HepG2 (cell line): ENCODE measurements at regions not wholly inside any gene's neighbourhood (a gene's known extent, or its start where the extent isn't known, plus 50 kb on each side); places are given as distances from the start of the nearest gene placed in this dataset.
A peak's percentile ranks its signal among the peaks of the same experiment; 100 is the strongest.

Experiments used
- AKAP8 ChIP-seq: sonication (generic); formaldehyde crosslinking; IDR thresholded peaks from 2 replicates; pipeline ENCODE4 v1.5.1; 2020; ENCODE audit warnings: mild to moderate bottlenecking, missing genetic modification reagents
- ATM ChIP-seq: fragments of 450-650 bp; IDR thresholded peaks from 2 replicates; pipeline ENCODE4 v1.7.1; 2017; ENCODE audit warnings: mild to moderate bottlenecking, borderline replicate concordance
- BCL6 ChIP-seq: IDR thresholded peaks from 2 replicates; pipeline ENCODE4 v1.6.1; 2016; ENCODE audit warnings: missing genetic modification reagents, missing compliant biosample characterization
- ESRRA ChIP-seq: sonication (generic); formaldehyde crosslinking; IDR thresholded peaks from 2 replicates; pipeline ENCODE4 v1.5.1; 2020; ENCODE audit warnings: mild to moderate bottlenecking, low read depth, missing genetic modification reagents
- GFI1 ChIP-seq: sonication (generic); formaldehyde crosslinking; IDR thresholded peaks from 2 replicates; pipeline ENCODE4 v1.5.0; 2020; ENCODE audit warnings: missing genetic modification reagents, mild to moderate bottlenecking, borderline replicate concordance
- IKZF4 ChIP-seq: sonication (generic); formaldehyde crosslinking; IDR thresholded peaks from 2 replicates; pipeline ENCODE4 v1.5.1; 2020; ENCODE audit warnings: borderline replicate concordance, mild to moderate bottlenecking, low read depth, missing genetic modification reagents; ENCODE audit errors: not compliant biosample characterization
- ISL2 ChIP-seq: sonication (generic); formaldehyde crosslinking; IDR thresholded peaks from 2 replicates; pipeline ENCODE4 v1.5.0; 2020; ENCODE audit warnings: missing genetic modification reagents
- LCORL ChIP-seq, 2 experiments: fragments of 450-650 bp in 1 of 2; sonication (generic) in 1 of 2; formaldehyde crosslinking in 1 of 2; IDR thresholded peaks; 2 replicates each; pipeline versions ENCODE4 v1.5.0 to v1.6.1; 2017 to 2020; ENCODE audit warnings: antibody characterized with exemption in 1 of 2, missing genetic modification reagents in 1 of 2
- MXD4 ChIP-seq: IDR thresholded peaks from 2 replicates; pipeline ENCODE4 v1.6.1; 2016; ENCODE audit warnings: mild to moderate bottlenecking, missing biosample characterization, missing genetic modification reagents
- NFKB2 ChIP-seq: sonication (generic); formaldehyde crosslinking; IDR thresholded peaks from 2 replicates; pipeline ENCODE4 v1.4.0; 2020; ENCODE audit warnings: missing genetic modification reagents, borderline replicate concordance
- SAP130 ChIP-seq: IDR thresholded peaks from 2 replicates; pipeline ENCODE4 v1.6.1; 2016; ENCODE audit warnings: low read depth
- SMYD3 ChIP-seq: sonication (generic); formaldehyde crosslinking; IDR thresholded peaks from 2 replicates; pipeline ENCODE4 v1.8.1; 2023; ENCODE audit warnings: mild to moderate bottlenecking, missing genetic modification reagents
- SP2 ChIP-seq: sonication (generic); formaldehyde crosslinking; IDR thresholded peaks from 2 replicates; pipeline ENCODE4 v1.5.1; 2020; ENCODE audit warnings: mild to moderate bottlenecking, missing genetic modification reagents
- TCF7L2 ChIP-seq: IDR thresholded peaks from 2 replicates; pipeline ENCODE4 v1.6.1; 2011; ENCODE audit warnings: mild to moderate bottlenecking, low read depth, low read length, moderate library complexity
- ZFAT ChIP-seq: sonication (generic); formaldehyde crosslinking; conservative IDR thresholded peaks from 2 replicates; pipeline ENCODE4 v1.8.1; 2023; ENCODE audit warnings: missing genetic modification reagents, inconsistent platforms
- ZFP82 ChIP-seq: sonication (generic); formaldehyde crosslinking; IDR thresholded peaks from 2 replicates; pipeline ENCODE4 v1.5.1; 2020; ENCODE audit warnings: mild to moderate bottlenecking, missing genetic modification reagents, borderline replicate concordance
- ZNF138 ChIP-seq: sonication (generic); formaldehyde crosslinking; IDR thresholded peaks from 2 replicates; pipeline ENCODE4 v1.5.0; 2020; ENCODE audit warnings: mild to moderate bottlenecking, low read depth, missing genetic modification reagents
- ZNF556 ChIP-seq: sonication (generic); formaldehyde crosslinking; IDR thresholded peaks from 2 replicates; pipeline ENCODE4 v1.4.0; 2020; ENCODE audit warnings: mild to moderate bottlenecking, missing genetic modification reagents, borderline replicate concordance
- TF ChIP-seq, protein P1 (sequence below): sonication (generic); formaldehyde crosslinking; IDR thresholded peaks from 2 replicates; pipeline ENCODE4 v1.4.0; 2020; ENCODE audit warnings: missing genetic modification reagents
- TF ChIP-seq, protein P2 (sequence below): IDR thresholded peaks from 2 replicates; pipeline ENCODE4 v1.6.1; 2016; ENCODE audit warnings: mild to moderate bottlenecking
- TF ChIP-seq, protein P3 (sequence below): sonication (generic); formaldehyde crosslinking; IDR thresholded peaks from 2 replicates; pipeline ENCODE4 v1.8.1; 2022; ENCODE audit warnings: mild to moderate bottlenecking, missing genetic modification reagents

DNA sequence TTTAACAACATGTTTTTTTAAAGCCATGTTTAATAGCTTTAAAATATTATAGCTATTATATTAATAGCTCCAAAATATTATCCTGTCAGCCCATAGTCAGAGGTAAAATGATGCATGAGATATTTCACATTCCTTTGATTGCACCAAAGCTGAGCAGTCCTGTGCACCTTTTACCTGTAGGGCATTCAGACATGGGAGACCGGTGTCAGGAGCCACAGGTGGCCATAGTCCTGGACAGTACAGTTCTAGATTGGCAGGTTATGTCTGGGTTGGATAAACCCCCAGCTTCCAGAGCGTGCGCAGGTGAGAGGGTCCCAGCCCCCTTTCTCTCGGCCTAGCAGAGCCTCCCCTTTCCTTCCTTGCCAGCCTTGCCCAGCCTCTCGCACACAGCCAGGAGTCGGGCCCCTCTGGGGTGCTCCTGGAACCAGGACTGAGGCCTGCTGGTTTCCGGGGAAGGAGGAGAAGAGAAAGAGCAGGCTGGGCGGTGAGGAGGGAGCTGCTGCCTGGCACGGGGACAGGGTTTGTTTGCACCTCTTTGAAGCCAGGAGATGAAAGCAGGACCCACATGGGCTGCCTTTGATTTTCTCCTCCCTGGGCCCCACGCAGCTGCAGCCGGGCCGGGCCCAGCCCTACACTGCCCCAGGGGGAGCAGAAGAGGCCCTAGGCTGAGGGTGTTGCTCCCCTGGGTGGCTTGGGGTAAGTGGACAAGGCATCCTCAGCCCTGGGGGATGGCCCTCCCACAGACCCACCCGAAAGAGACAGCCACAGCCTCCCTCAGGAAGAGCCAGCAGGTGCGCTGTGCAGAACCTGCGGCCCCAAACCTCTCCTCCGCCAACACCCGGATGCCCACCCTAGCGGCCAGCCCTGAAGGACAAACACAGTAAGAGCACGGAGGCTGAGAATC, 75.2 kb upstream of the TARDBP start (continued):
- TF ChIP-seq, protein P1, sequence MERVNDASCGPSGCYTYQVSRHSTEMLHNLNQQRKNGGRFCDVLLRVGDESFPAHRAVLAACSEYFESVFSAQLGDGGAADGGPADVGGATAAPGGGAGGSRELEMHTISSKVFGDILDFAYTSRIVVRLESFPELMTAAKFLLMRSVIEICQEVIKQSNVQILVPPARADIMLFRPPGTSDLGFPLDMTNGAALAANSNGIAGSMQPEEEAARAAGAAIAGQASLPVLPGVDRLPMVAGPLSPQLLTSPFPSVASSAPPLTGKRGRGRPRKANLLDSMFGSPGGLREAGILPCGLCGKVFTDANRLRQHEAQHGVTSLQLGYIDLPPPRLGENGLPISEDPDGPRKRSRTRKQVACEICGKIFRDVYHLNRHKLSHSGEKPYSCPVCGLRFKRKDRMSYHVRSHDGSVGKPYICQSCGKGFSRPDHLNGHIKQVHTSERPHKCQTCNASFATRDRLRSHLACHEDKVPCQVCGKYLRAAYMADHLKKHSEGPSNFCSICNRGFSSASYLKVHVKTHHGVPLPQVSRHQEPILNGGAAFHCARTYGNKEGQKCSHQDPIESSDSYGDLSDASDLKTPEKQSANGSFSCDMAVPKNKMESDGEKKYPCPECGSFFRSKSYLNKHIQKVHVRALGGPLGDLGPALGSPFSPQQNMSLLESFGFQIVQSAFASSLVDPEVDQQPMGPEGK, result peak; percentile 91
- TF ChIP-seq AKAP8 (no peak), SAP130 (CRISPR knock-in tag) (peak; percentile 74), ZFAT (CRISPR knock-in tag) (no peak), LCORL (IDR thresholded peaks at IDR 0.05) (no peak), LCORL (CRISPR knock-in tag; IDR thresholded peaks at IDR 0.05) (peak; percentile 88), SP2 (CRISPR knock-in tag) (no peak), GFI1 (CRISPR knock-in tag) (peak; percentile 96), ZFP82 (CRISPR knock-in tag) (no peak), ZNF138 (CRISPR knock-in tag) (0 out of 2 replicates have a peak, but pooled peaks have one; percentile 40), SMYD3 (CRISPR knock-in tag) (no peak), MXD4 (no peak), ISL2 (CRISPR knock-in tag) (peak; percentile 92), ZNF556 (CRISPR knock-in tag) (no peak; the same call in 1 of the 2 replicates), IKZF4 (CRISPR knock-in tag) (peak; percentile 44), BCL6 (peak; percentile 85), ATM (no peak), NFKB2 (CRISPR knock-in tag) (peak; percentile 63; the same call in 1 of the 2 replicates), ESRRA (CRISPR knock-in tag) (no peak), TCF7L2 (peak; percentile 92)
- TF ChIP-seq, protein P2, sequence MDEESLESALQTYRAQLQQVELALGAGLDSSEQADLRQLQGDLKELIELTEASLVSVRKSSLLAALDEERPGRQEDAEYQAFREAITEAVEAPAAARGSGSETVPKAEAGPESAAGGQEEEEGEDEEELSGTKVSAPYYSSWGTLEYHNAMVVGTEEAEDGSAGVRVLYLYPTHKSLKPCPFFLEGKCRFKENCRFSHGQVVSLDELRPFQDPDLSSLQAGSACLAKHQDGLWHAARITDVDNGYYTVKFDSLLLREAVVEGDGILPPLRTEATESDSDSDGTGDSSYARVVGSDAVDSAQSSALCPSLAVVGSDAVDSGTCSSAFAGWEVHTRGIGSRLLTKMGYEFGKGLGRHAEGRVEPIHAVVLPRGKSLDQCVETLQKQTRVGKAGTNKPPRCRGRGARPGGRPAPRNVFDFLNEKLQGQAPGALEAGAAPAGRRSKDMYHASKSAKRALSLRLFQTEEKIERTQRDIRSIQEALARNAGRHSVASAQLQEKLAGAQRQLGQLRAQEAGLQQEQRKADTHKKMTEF (CRISPR knock-in tag), result peak; percentile 72
- TF ChIP-seq, protein P3, sequence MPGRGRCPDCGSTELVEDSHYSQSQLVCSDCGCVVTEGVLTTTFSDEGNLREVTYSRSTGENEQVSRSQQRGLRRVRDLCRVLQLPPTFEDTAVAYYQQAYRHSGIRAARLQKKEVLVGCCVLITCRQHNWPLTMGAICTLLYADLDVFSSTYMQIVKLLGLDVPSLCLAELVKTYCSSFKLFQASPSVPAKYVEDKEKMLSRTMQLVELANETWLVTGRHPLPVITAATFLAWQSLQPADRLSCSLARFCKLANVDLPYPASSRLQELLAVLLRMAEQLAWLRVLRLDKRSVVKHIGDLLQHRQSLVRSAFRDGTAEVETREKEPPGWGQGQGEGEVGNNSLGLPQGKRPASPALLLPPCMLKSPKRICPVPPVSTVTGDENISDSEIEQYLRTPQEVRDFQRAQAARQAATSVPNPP, result no peak
